Germinal center (tissue), 1 donor: ENCODE measurements at regions not wholly inside any gene's neighbourhood (a gene's known extent, or its start where the extent isn't known, plus 50 kb on each side); places are given as distances from the start of the nearest gene placed in this dataset.

Source experiments
- DNase-seq: peaks from one replicate; pipeline ENCODE4 v3.0.0; 2012; ENCODE audit warnings: mixed read lengths, low spot score

GRCh38 chr4:175441256-175441655 is 370.8 kb downstream of the GPM6A start:
- DNase-seq = no peak

DNA sequence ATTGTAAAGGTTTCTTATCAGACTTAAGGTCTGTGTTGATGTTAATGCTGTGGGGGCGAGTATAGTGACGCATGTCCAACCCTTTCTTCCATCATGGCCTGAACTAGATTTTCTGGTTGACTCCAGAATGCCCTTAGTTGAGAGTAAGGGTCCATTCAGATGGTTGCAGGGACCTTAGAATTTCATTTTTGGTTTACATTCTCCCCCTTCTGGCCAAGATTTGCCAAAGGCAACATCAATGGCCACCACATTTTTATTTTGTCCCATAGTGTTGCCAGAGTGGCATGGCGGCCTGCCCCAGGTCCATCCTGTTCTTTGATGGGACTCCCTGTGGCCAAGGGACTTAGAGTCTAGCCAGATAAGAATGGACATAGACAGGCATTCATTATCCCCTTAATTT is 368.5 kb downstream of the GPM6A start:
- DNase-seq = no peak

- DNase-seq = no peak
Observed at GRCh38 chr4:175444512-175444911, 367.6 kb downstream of the GPM6A start.

- no peak for DNase-seq
Observed at GRCh38 chr4:175447016-175447415, 365.0 kb downstream of the GPM6A start.

DNA sequence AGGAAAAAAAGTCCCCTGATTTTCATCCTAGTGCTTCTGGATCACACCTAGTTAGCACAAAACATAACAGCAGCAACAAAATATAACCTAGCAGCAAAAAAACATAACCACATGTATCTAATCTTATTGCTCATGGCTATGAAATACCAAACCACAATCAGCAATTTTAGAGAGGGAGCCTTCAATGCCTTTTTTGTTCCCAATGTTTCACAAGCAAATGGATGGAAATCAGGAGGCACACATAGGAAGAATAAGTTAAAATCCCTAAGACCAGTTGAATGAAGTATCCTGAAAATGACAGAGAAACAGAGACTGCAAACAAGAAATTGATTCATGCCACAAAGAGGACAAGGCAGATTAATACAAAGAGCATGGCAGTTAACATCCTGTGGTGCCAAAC is 361.6 kb downstream of the GPM6A start:
- no peak for DNase-seq

GRCh38 chr4:175451238-175451965 is 360.7 kb downstream of the GPM6A start:
- no peak for DNase-seq

DNA sequence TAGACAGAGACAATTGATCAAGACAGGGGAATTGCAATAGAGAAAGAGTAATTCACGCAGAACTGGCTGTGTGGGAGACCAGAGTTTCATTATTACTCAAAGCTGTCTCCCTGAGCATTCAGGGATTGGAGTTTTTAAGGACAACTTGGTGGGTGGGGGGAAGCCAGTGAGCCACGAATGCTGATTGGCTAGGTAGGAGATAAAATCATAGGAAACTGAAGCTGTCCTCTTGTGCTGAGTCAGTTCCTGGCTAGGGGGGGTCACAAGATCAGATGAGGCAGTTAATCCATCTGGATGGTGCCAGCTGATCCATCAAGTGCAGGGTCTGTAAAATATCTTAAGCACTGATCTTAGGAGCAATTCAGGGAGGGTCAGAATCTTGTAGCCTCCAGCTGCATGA is 358.6 kb downstream of the GPM6A start:
- no peak for DNase-seq

DNA sequence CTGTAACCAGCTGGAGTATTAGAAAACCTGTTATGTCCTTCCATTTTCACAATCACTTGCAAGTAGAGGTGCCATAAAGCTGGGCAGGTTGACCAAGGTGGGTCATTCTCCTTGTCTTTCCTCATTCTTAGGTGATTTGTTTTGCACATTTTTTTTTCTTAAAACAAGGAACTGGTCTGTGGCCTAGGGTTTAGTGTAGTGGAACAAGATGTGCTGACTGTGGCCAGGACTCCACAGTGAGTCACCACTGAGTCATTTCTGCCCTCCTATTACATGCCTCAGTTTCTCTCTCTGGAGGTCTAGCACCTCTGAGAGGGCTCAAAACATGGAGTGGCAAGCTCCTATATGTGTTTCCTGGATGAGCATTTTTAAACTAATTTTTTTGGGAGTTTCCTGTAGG is 355.9 kb downstream of the GPM6A start:
- DNase-seq = no peak

DNA sequence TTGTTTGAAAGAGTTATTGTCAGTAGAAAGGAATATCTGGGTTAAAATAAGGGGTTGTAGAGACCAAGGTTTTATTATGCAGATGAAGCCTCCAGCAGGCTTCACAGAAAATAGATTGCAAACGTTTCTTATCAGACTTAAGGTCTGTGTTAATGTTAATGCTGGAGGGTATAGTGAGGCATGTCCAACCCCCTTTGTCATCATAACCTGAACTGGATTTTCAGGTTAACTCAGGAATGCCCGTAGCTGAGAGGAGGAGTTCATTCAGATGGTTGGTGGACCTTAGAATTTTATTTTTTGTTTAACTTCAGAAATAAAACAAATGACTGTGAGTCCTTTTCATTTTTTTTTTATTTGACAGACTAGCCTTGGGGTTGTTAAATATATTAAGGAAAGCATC is 354.1 kb downstream of the GPM6A start:
- no peak for DNase-seq

GRCh38 chr4:175459571-175459970 is 352.5 kb downstream of the GPM6A start:
- DNase-seq = no peak

GRCh38 chr4:175460414-175460813 is 351.6 kb downstream of the GPM6A start:
- no peak for DNase-seq

DNA sequence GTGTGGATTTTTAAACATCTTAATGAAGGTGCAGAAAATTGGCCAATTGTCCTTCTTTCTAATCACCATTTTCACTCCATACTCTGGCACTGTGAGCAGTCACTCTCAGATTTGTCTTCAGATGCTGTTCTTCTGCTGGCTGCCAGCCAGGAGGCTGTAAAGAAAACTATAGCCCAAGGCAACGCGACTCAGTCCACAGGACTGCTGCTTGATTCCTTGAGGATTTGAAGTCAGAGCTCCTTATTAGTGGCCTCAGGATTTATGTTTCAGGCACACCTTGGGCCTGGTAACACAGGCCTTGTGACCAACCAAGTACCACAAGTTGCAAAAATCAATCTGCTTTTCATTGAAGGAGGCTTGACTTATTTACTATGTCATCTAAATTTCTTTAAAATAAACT is 342.6 kb downstream of the GPM6A start:
- no peak for DNase-seq

DNA sequence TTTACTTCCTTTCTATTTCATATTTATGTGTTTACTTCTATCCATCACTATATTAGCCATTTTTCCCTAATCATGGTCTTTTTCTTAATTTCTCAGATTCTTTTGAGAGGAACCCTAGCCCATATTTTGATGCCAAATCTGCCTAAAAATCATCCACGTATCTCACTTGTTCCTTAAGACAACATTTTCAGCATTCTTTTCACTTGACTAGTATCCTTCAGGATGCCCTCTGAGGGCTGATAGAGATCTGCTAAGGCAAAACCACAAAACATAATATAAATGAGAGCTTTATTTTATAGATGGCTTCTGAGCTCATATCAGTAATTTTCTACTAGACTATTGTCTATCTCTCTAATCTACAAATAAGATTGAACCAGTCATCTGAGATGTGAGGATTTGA is 341.9 kb downstream of the GPM6A start:
- no peak for DNase-seq

- no peak for DNase-seq
Observed at GRCh38 chr4:175480404-175480803, 331.7 kb downstream of the GPM6A start.

GRCh38 chr4:175499735-175500352 is 312.2 kb downstream of the GPM6A start:
- DNase-seq = no peak

GRCh38 chr4:175504318-175504717 is 307.7 kb downstream of the GPM6A start:
- no peak for DNase-seq

- no peak for DNase-seq
Observed at GRCh38 chr4:175509320-175509719, 302.7 kb downstream of the GPM6A start.

DNA sequence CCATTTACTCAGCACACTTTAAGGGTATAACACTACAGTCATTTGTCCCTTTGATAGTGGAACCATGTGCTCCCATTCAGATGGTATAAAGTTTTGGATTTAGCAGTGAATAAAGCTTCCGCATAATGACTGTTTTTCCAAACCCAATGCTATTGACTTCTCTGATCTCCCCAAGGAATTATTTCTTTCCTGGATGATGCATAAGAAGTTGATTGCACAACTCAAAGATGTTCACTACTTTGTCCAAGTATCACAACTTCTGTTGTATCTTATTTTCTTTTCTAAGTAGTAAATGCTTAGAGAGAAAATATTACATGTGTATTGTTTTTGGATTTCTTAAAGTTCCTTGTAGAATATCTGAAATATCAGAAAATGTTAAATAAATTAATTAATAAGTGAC is 300.2 kb downstream of the GPM6A start:
- DNase-seq = no peak

- DNase-seq = no peak
Observed at GRCh38 chr4:175514174-175514573, 297.9 kb downstream of the GPM6A start.

GRCh38 chr4:175530655-175531054 is 281.4 kb downstream of the GPM6A start:
- DNase-seq = no peak

DNA sequence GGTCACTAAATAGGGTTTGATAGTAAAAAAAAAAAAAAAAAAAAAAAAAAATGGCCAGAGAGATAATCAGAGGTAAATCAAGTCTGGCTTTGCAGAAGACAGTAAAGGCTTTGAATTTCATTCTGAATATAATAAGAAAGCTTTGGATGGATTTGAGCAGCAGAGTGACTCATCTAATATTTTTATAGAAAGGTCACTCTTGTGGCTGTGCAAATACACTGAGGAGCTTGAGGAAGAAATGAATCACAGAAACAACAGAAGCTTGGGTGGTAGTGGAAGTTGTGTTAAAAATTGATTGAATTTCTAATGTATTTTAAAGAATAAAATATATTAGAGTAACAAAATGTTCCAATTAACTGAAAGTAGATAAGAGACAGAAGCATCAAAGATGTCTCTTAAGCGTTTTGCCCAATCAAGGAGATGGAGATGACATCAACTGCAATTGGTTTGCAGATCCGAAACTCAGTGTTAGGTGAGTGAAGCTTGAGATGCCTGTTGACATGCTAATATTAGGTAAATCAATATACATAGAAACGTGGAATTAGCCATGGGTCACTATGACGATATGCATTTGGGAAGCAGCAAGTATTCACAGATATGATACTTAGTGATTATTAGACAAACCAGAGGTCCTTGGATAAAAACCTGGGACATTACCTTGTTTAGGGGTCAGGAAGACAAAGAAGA is 280.5 kb downstream of the GPM6A start:
- no peak for DNase-seq

- peak; percentile 8 for DNase-seq
Observed at GRCh38 chr4:175536852-175537453, 275.1 kb downstream of the GPM6A start.

DNA sequence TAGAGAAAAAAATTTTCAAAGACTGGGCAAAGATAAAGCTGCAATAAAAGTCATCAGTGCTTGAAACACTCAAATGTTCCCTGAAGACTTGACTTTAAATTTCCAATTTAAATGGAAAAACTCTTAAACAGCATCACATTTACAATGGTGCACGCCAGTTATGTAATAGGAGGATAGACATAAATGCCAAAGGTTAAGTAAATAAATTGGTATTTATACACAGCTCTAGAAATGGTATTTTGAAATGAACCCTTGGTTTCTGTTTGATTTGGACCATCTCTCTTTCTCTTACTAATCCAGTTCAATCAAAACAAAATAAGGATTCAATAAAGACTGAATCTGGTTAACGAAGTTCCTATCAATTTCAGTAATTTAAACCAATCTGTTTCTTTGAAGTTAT is 272.6 kb downstream of the GPM6A start:
- DNase-seq = no peak
